GM23338 (cell line): ENCODE measurements at regions not wholly inside any gene's neighbourhood (a gene's known extent, or its start where the extent isn't known, plus 50 kb on each side); places are given as distances from the start of the nearest gene placed in this dataset.

ENCODE experiments used
- CREB1 ChIP-seq: fragments of 250-450 bp; sonication (Bioruptor Pico); IDR thresholded peaks from 2 replicates; pipeline ENCODE4 v1.5.0; 2020; ENCODE audit warnings: low read depth, mild to moderate bottlenecking, moderate library complexity
- CTCF ChIP-seq, 2 experiments: fragments of 200-600 bp in 1 of 2; sonication (generic) in 1 of 2; conservative IDR thresholded peaks; 2 replicates each; pipeline versions ENCODE4 v1.5.1 to v1.6.1; 2016 to 2017; ENCODE audit warnings: antibody characterized with exemption in 2 of 2, low read depth in 2 of 2, mild to moderate bottlenecking in 2 of 2, moderate library complexity in 1 of 2
- ETS1 ChIP-seq: IDR thresholded peaks from 2 replicates; pipeline ENCODE4 v1.6.1; 2016; ENCODE audit warnings: antibody characterized with exemption
- EZH2 ChIP-seq: fragments of 200-600 bp; sonication (generic); IDR thresholded peaks from one replicate; pipeline ENCODE4 v1.8.0; 2017; ENCODE audit warnings: antibody characterized with exemption, mild to moderate bottlenecking, low read depth; ENCODE audit not compliant: unreplicated experiment
- NANOG ChIP-seq: IDR thresholded peaks from 2 replicates; pipeline ENCODE4 v1.6.1; 2016; ENCODE audit warnings: antibody characterized with exemption, borderline replicate concordance
- POLR2AphosphoS5 ChIP-seq: IDR thresholded peaks from 2 replicates; pipeline ENCODE4 v1.6.1; 2016; ENCODE audit warnings: antibody characterized with exemption, low read depth
- REST ChIP-seq: IDR thresholded peaks from one replicate; pipeline ENCODE4 v1.6.1; 2018; ENCODE audit warnings: antibody characterized with exemption; ENCODE audit not compliant: unreplicated experiment
- STAT1 ChIP-seq: IDR thresholded peaks from one replicate; pipeline ENCODE4 v1.6.1; 2016; ENCODE audit warnings: antibody characterized with exemption; ENCODE audit not compliant: unreplicated experiment
- ZNF114 ChIP-seq: fragments of 250-450 bp; sonication (Bioruptor Pico); IDR thresholded peaks from 2 replicates; pipeline ENCODE4 v1.5.0; 2020; ENCODE audit warnings: mild to moderate bottlenecking, moderate library complexity

GRCh38 chr6:168155193-168155592, 76.2 kb upstream of the FRMD1 start:
- TF ChIP-seq CTCF (conservative IDR thresholded peaks at IDR 0.05; ENCODE audit: low read depth in 2 of 2) (no peak), REST (no peak), EZH2 (no peak), POLR2AphosphoS5 (no peak), NANOG (no peak), ETS1 (no peak), STAT1 (no peak), ZNF114 (CRISPR knock-in tag) (no peak), CREB1 (CRISPR knock-in tag) (no peak)
